Activated B cell treated with CpG ODN at 0.5 μM for 24 hours (primary cell): ENCODE measurements at regions not wholly inside any gene's neighbourhood (a gene's known extent, or its start where the extent isn't known, plus 50 kb on each side); places are given as distances from the start of the nearest gene placed in this dataset.

Experiments
- ATAC-seq: fragments of 200-7000 bp; cut with Tn5 transposase; one replicate; pipeline ENCODE4 v1.10.0; 2021; ENCODE audit warnings: low read depth, mild to moderate bottlenecking, moderate library complexity
- CTCF ChIA-PET: fragments of 350-600 bp; sonication (Branson Sonifier 250); formaldehyde crosslinking; loops from one replicate; lab custom pipeline; 2021; ENCODE audit warnings: antibody characterized with exemption; lab: Charles Lee
- POLR2A ChIA-PET: fragments of 350-600 bp; sonication (Branson Sonifier 250); formaldehyde crosslinking; loops from one replicate; lab custom pipeline; 2021; ENCODE audit warnings: antibody characterized with exemption; lab: Charles Lee
- DNase-seq: peaks from one replicate; pipeline ENCODE4 v3.0.0; 2022
- H3K27ac Mint-ChIP-seq: one replicate; pipeline ENCODE4 v1.8.0; 2020; ENCODE audit warnings: mixed read lengths
- H3K27me3 Mint-ChIP-seq: one replicate; pipeline ENCODE4 v1.8.0; 2021; ENCODE audit warnings: mixed read lengths
- H3K36me3 Mint-ChIP-seq: one replicate; pipeline ENCODE4 v1.8.0; 2021; ENCODE audit warnings: low read depth, mixed read lengths
- H3K4me1 Mint-ChIP-seq: one replicate; pipeline ENCODE4 v1.8.0; 2021; ENCODE audit warnings: mixed read lengths
- H3K4me3 Mint-ChIP-seq: one replicate; pipeline ENCODE4 v1.8.0; 2020; ENCODE audit warnings: mild to moderate bottlenecking, mixed read lengths
- H3K9me3 Mint-ChIP-seq: one replicate; pipeline ENCODE4 v1.8.0; 2020; ENCODE audit warnings: mixed read lengths
- intact Hi-C: fragments of 100-400 bp; cut with micrococcal nuclease; formaldehyde crosslinking; loops from one replicate; pipeline ENCODE4 v1.15.1; 2024
- TF ChIP-seq, protein P1 (sequence below): fragments of 200-600 bp; IDR thresholded peaks from one replicate; pipeline ENCODE4 v1.8.0; 2022; ENCODE audit warnings: antibody characterized with exemption, mild to moderate bottlenecking

- Mint-ChIP-seq H3K36me3 (no peaks in the 10 kb centered on the region), H3K27ac (no peak overlapping the region), H3K4me3 (no peak overlapping the region), H3K27me3 (peaks cover 2% of the 10 kb centered on the region), H3K4me1 (no peaks in the 10 kb centered on the region), H3K9me3 (no peaks in the 10 kb centered on the region)
- intact Hi-C loops = loop anchor here (10.0 kb wide), 1 partner anchor 925 kb away; no protein-coding TSS in a partner anchor
- ChIA-PET POLR2A (no interaction called here), CTCF (no interaction called here)
- TF ChIP-seq, protein P1, sequence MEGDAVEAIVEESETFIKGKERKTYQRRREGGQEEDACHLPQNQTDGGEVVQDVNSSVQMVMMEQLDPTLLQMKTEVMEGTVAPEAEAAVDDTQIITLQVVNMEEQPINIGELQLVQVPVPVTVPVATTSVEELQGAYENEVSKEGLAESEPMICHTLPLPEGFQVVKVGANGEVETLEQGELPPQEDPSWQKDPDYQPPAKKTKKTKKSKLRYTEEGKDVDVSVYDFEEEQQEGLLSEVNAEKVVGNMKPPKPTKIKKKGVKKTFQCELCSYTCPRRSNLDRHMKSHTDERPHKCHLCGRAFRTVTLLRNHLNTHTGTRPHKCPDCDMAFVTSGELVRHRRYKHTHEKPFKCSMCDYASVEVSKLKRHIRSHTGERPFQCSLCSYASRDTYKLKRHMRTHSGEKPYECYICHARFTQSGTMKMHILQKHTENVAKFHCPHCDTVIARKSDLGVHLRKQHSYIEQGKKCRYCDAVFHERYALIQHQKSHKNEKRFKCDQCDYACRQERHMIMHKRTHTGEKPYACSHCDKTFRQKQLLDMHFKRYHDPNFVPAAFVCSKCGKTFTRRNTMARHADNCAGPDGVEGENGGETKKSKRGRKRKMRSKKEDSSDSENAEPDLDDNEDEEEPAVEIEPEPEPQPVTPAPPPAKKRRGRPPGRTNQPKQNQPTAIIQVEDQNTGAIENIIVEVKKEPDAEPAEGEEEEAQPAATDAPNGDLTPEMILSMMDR = no peak
- ATAC-seq (no peak), DNase-seq (no peak)
Observed at GRCh38 chr10:32109603-32110002, 53.4 kb upstream of the KIF5B start.
